Stimulated activated CD8-positive, alpha-beta memory T cell treated with anti-CD3 and anti-CD28 coated beads, Interleukin-7, amount 100 ng/mL, for 24 hours (primary cell): ENCODE measurements at regions not wholly inside any gene's neighbourhood (a gene's known extent, or its start where the extent isn't known, plus 50 kb on each side); places are given as distances from the start of the nearest gene placed in this dataset.
"Not testable (repeated sequence)": the region's sequence is repeated elsewhere in the genome, so short reads cannot be mapped to it uniquely, and the experiment has no call there.

Experiments
- DNase-seq: peaks from one replicate; pipeline ENCODE4 v3.0.0-alpha.2; 2020; ENCODE audit warnings: low read depth

- no peak for DNase-seq
These were observed 379.3 kb upstream of the CHD1 start for GRCh38 chr5:99308131-99308530.

- no peak for DNase-seq
These were observed 376.3 kb upstream of the CHD1 start for GRCh38 chr5:99305045-99305580.

GRCh38 chr5:99285606-99286005 lies 356.8 kb upstream of the CHD1 start:
- DNase-seq, result no peak

- DNase-seq, result no peak
These were observed 346.3 kb upstream of the CHD1 start for GRCh38 chr5:99275128-99275527.

- DNase-seq, result no peak
These were observed 343.8 kb upstream of the CHD1 start for GRCh38 chr5:99272576-99272975.

- no peak for DNase-seq
These were observed 330.0 kb upstream of the CHD1 start for GRCh38 chr5:99258819-99259218.

GRCh38 chr5:99248066-99248465 lies 319.3 kb upstream of the CHD1 start:
- DNase-seq, result no peak

GRCh38 chr5:99247346-99247745 lies 318.5 kb upstream of the CHD1 start:
- no peak for DNase-seq

- no peak for DNase-seq
These were observed 314.3 kb upstream of the CHD1 start for GRCh38 chr5:99243111-99243510.

- DNase-seq, result no peak
These were observed 311.1 kb upstream of the CHD1 start for GRCh38 chr5:99239826-99240360.

GRCh38 chr5:99191206-99191745 lies 262.5 kb upstream of the CHD1 start:
- no peak for DNase-seq

GRCh38 chr5:99187611-99188010 lies 258.8 kb upstream of the CHD1 start:
- no peak for DNase-seq

GRCh38 chr5:99179206-99179605 lies 250.4 kb upstream of the CHD1 start:
- DNase-seq, result no peak

GRCh38 chr5:99177796-99178195 lies 249.0 kb upstream of the CHD1 start:
- DNase-seq, result no peak

- no peak for DNase-seq
These were observed 247.4 kb upstream of the CHD1 start for GRCh38 chr5:99176186-99176585.

GRCh38 chr5:99169309-99169708 lies 240.5 kb upstream of the CHD1 start:
- DNase-seq, result no peak

- DNase-seq, result not testable (repeated sequence)
These were observed 232.7 kb upstream of the CHD1 start for GRCh38 chr5:99161538-99161937.

- DNase-seq, result no peak
These were observed 227.9 kb upstream of the CHD1 start for GRCh38 chr5:99156688-99157087.

GRCh38 chr5:99143283-99143795 lies 214.5 kb upstream of the CHD1 start:
- DNase-seq, result not testable (repeated sequence)

- no peak for DNase-seq
These were observed 212.8 kb upstream of the CHD1 start for GRCh38 chr5:99141534-99142128.

- no peak for DNase-seq
These were observed 210.1 kb upstream of the CHD1 start for GRCh38 chr5:99138911-99139310.

- DNase-seq, result no peak
These were observed 205.1 kb upstream of the CHD1 start for GRCh38 chr5:99133921-99134320.

- DNase-seq, result no peak
These were observed 201.1 kb upstream of the CHD1 start for GRCh38 chr5:99129768-99130501.
